ENCODE measurements at regions not wholly inside any gene's neighbourhood (a gene's known extent, or its start where the extent isn't known, plus 50 kb on each side); places are given as distances from the start of the nearest gene placed in this dataset.
"Not testable (repeated sequence)": the region's sequence is repeated elsewhere in the genome, so short reads cannot be mapped to it uniquely, and the experiment has no call there.

GRCh38 chr9:94033383-94033782 lies 50.9 kb upstream of the PTPDC1 start:
- TF ChIP-seq, protein P1, sequence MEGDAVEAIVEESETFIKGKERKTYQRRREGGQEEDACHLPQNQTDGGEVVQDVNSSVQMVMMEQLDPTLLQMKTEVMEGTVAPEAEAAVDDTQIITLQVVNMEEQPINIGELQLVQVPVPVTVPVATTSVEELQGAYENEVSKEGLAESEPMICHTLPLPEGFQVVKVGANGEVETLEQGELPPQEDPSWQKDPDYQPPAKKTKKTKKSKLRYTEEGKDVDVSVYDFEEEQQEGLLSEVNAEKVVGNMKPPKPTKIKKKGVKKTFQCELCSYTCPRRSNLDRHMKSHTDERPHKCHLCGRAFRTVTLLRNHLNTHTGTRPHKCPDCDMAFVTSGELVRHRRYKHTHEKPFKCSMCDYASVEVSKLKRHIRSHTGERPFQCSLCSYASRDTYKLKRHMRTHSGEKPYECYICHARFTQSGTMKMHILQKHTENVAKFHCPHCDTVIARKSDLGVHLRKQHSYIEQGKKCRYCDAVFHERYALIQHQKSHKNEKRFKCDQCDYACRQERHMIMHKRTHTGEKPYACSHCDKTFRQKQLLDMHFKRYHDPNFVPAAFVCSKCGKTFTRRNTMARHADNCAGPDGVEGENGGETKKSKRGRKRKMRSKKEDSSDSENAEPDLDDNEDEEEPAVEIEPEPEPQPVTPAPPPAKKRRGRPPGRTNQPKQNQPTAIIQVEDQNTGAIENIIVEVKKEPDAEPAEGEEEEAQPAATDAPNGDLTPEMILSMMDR (IDR thresholded peaks at IDR 0.05): no peak
- ATAC-seq (ENCODE audit: low FRiP score) (no peak), DNase-seq (ENCODE audit: low spot score) (no peak)

GRCh38 chr9:94031946-94032345 lies 52.3 kb upstream of the PTPDC1 start:
- no peak for ATAC-seq (ENCODE audit: low FRiP score)
- DNase-seq (ENCODE audit: low spot score): no peak
- TF ChIP-seq, protein P1 (IDR thresholded peaks at IDR 0.05): no peak

DNA sequence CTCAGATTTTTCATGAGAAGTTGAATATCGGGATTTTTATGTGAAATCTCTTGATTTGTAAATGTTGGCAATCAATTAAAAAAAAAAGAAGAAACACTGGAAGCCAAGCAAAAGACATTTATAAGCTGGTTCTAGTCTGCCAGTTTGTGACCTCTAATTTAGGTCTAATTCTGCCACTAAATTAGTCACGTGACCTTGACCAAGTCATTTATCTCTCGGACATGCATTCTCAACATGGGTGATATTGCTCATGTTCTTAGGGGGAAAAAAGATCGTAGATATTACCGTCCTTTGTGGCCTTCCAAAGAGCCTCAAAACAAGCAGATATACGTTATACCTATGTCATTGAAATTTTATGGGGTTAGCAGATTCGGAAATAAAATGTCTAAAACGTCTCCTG lies 52.9 kb upstream of the PTPDC1 start:
- TF ChIP-seq, protein P1 (IDR thresholded peaks at IDR 0.05): no peak
- ATAC-seq (ENCODE audit: low FRiP score): no peak
- DNase-seq (ENCODE audit: low spot score): no peak

- TF ChIP-seq, protein P1 (IDR thresholded peaks at IDR 0.05): no peak
- DNase-seq (ENCODE audit: low spot score): peak; percentile 61
- peak; percentile 98 for ATAC-seq (ENCODE audit: low FRiP score)
Measured at GRCh38 chr9:94030318-94031179, 53.7 kb upstream of the PTPDC1 start.

DNA sequence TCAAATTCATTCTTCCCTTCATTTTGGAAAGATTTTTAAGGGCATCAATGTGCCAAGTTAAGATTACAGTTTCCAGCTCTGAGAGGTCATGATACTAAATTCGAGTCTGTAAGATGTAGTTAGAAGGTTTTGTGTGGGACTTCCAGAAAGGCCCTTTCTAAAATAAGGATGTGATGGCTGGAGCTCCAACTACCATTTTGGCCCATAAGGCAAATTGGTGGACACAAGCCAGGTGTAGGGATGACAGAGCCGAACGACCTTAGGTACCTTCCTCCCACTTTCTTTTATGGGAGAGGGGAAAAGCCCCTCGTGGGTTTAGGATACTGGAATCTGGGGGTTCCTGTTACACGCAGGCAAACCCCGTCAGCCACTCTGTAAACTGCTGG lies 54.3 kb upstream of the PTPDC1 start:
- TF ChIP-seq, protein P1 (IDR thresholded peaks at IDR 0.05): no peak
- no peak for ATAC-seq (ENCODE audit: low FRiP score)

DNA sequence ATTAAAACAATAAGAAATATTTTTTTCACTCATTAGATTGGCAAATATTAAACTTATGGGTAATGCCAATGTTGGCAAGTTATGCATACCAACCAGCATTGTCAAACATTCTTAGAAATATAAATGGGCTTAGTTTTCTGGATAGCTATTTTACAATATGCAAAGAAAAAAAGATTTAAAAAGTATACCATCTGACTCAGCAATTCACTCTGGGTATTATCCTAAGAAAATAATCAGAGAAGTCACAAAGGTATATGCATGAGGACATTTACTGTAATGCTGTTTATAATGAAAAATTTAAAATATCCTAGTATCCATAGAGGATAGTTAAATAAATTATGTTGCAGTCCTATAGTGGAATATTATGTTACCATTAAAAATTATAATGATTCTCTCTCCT lies 57.4 kb upstream of the PTPDC1 start:
- ATAC-seq (ENCODE audit: low FRiP score) (no peak), DNase-seq (ENCODE audit: low spot score) (no peak)
- TF ChIP-seq, protein P1 (IDR thresholded peaks at IDR 0.05): no peak

More for the DNA sequence above, 54.3 kb upstream of the PTPDC1 start:
- DNase-seq (ENCODE audit: low spot score): no peak

- ATAC-seq (ENCODE audit: low FRiP score); DNase-seq (ENCODE audit: low spot score): not testable (repeated sequence)
Measured at GRCh38 chr9:94022476-94022875, 61.8 kb upstream of the PTPDC1 start.

GRCh38 chr9:94020836-94021235 lies 63.4 kb upstream of the PTPDC1 start:
- ATAC-seq (ENCODE audit: low FRiP score); DNase-seq (ENCODE audit: low spot score): not testable (repeated sequence)

All from omental fat pad (tissue), 3 donors.